Pancreas (tissue), 10 donors: ENCODE measurements at regions not wholly inside any gene's neighbourhood (a gene's known extent, or its start where the extent isn't known, plus 50 kb on each side); places are given as distances from the start of the nearest gene placed in this dataset.

Source experiments
- ATAC-seq, 4 donors: fragments of 200-7000 bp; cut with Tn5 transposase; one replicate each; pipeline versions ENCODE4 v1.8.0 to v1.9.1; 2020; ENCODE audit warnings: mild to moderate bottlenecking in 4 of 4, moderate library complexity in 4 of 4
- DNase-seq, 6 donors: peaks; one replicate each; pipeline ENCODE4 v3.0.0-alpha.2; 2020
- FAIRE-seq: peaks from 2 replicates; lab custom pipeline; 2012; peaks lifted over from hg19 to GRCh38; lab: Jason Lieb, UNC
- H3K27ac ChIP-seq, 4 donors: fragments of 200-600 bp; sonication (generic); 1 replicate in 3 of 4; 2 replicates in 1 of 4; pipeline versions ENCODE4 v1.5.0 to v1.8.0; 2020
- H3K27me3 ChIP-seq, 4 donors: fragments of 200-600 bp; one replicate each; pipeline ENCODE4 v1.8.0; 2021
- H3K36me3 ChIP-seq, 3 donors: fragments of 200-600 bp; sonication (generic) in 1 of 3; one replicate each; pipeline versions ENCODE4 v1.5.0 to v1.8.0; 2020 to 2021
- H3K4me1 ChIP-seq, 3 donors: fragments of 200-600 bp; one replicate each; pipeline ENCODE4 v1.8.0; 2021
- H3K4me3 ChIP-seq, 4 donors: fragments of 200-600 bp; sonication (generic) in 2 of 4; one replicate each; pipeline versions ENCODE4 v1.5.0 to v1.8.0; 2020 to 2021
- H3K9me3 ChIP-seq, 4 donors: fragments of 200-600 bp; one replicate each; pipeline ENCODE4 v1.8.0; 2021
- CTCF ChIP-seq, 4 donors: fragments of 200-600 bp; sonication (generic) in 3 of 4; IDR thresholded peaks; one replicate each; pipeline versions ENCODE4 v1.5.0 to v1.8.0; 2021; ENCODE audit warnings: antibody characterized with exemption in 4 of 4
- WGBS, 2 donors: extraction: QIAGEN DNeasy Blood & Tissue Kit; methylation state at CpG; one replicate each; pipeline ENCODE4 v1.1.7; 2013; 5-methylcytosine and 5-hydroxymethylcytosine counted together
- intact Hi-C, 3 donors: fragments of 100-400 bp; cut with DNase I; formaldehyde crosslinking; loops; one replicate each; pipeline versions ENCODE4 v1.11.1 to v1.14.2; 2022
- donor health status: healthy with polysubstance abuse.
- donor health status: DM: no; HTN: no; CAD: no; lungs with moderate emphysema.
- donor health status: DM: no; HTN: no; CAD: no.
- donor health status: control.
- donor health status: control.
- donor health status: Bipolar disorder and iron deficiency.
- donor health status: DM: yes; HTN: yes; CAD: no.
- donor health status: DM: no; HTN: no; CAD: no.
- donor health status: DM: no; HTN: no; CAD: no.
- donor health status: DM: yes; HTN: yes; CAD: no.

GRCh38 chr5:52685566-52685965 lies 102.2 kb upstream of the ITGA1 start:
- DNase-seq (no peak), ATAC-seq (no peak), FAIRE-seq (no peak)
- Histone ChIP-seq H3K4me1 (no peaks in the 10 kb centered on the region), H3K27me3 (no peaks in the 10 kb centered on the region), H3K9me3 (no peaks in the 10 kb centered on the region), H3K4me3 (no peak overlapping the region), H3K27ac (no peak overlapping the region), H3K36me3 (no peaks in the 10 kb centered on the region)
- TF ChIP-seq CTCF (IDR thresholded peaks at IDR 0.05), result no peak
- WGBS, 2 donors, result 37 to 38% methylated on average over 1 of the region's 1 CpG
- intact Hi-C loops, result no loop called here

GRCh38 chr5:52685971-52686370 lies 101.7 kb upstream of the ITGA1 start:
- no peaks in the 10 kb centered on the region for H3K36me3 ChIP-seq
- no peak overlapping the region for H3K4me3 ChIP-seq
- ATAC-seq, result no peak
- no peak for DNase-seq
- no peaks in the 10 kb centered on the region for H3K4me1 ChIP-seq
- H3K27ac ChIP-seq, result no peak overlapping the region
- FAIRE-seq, result no peak
- H3K9me3 ChIP-seq, result no peaks in the 10 kb centered on the region
- WGBS, 2 donors, result 64 to 66% methylated on average over 4 of the region's 4 CpGs
- no peak for TF ChIP-seq CTCF (IDR thresholded peaks at IDR 0.05)
- intact Hi-C loops, result no loop called here
- no peaks in the 10 kb centered on the region for H3K27me3 ChIP-seq

GRCh38 chr5:52690236-52690768 lies 97.4 kb upstream of the ITGA1 start:
- FAIRE-seq, result no peak
- Histone ChIP-seq H3K9me3 (no peaks in the 10 kb centered on the region), H3K27me3 (no peaks in the 10 kb centered on the region), H3K4me3 (no peak overlapping the region), H3K36me3 (no peaks in the 10 kb centered on the region), H3K4me1 (peaks cover 0 to 2% (median 0%) of the 10 kb centered on the region in 3 donors), H3K27ac (no peak overlapping the region)
- intact Hi-C loops, result no loop called here
- no peak for DNase-seq
- peak in 1 of 4 donors; percentile 21 for ATAC-seq
- WGBS, 2 donors, result 23 to 25% methylated on average over 2 of the region's 2 CpGs
- no peak for TF ChIP-seq CTCF (IDR thresholded peaks at IDR 0.05)

- H3K27me3 ChIP-seq, result no peaks in the 10 kb centered on the region
- peak in 1 of 4 donors; percentile 54 for ATAC-seq
- intact Hi-C loops, result no loop called here
- no peak overlapping the region for H3K4me3 ChIP-seq
- no peaks in the 10 kb centered on the region for H3K9me3 ChIP-seq
- peaks cover 0 to 2% (median 0%) of the 10 kb centered on the region in 3 donors for H3K4me1 ChIP-seq
- no peak for DNase-seq
- H3K36me3 ChIP-seq, result no peaks in the 10 kb centered on the region
- no peak overlapping the region for H3K27ac ChIP-seq
- FAIRE-seq, result no peak
- no peak for TF ChIP-seq CTCF (IDR thresholded peaks at IDR 0.05)
Measured at GRCh38 chr5:52692039-52692438, 95.7 kb upstream of the ITGA1 start.

GRCh38 chr5:52692606-52693005 lies 95.1 kb upstream of the ITGA1 start:
- H3K36me3 ChIP-seq, result no peaks in the 10 kb centered on the region
- WGBS, 2 donors, result 30 to 34% methylated on average over 1 of the region's 1 CpG
- H3K27ac ChIP-seq, result no peak overlapping the region
- DNase-seq (no peak), FAIRE-seq (no peak), ATAC-seq (no peak)
- no peaks in the 10 kb centered on the region for H3K27me3 ChIP-seq
- peaks cover 0 to 2% (median 0%) of the 10 kb centered on the region in 3 donors for H3K4me1 ChIP-seq
- no peaks in the 10 kb centered on the region for H3K9me3 ChIP-seq
- H3K4me3 ChIP-seq, result no peak overlapping the region
- intact Hi-C loops, result no loop called here
- no peak for TF ChIP-seq CTCF (IDR thresholded peaks at IDR 0.05)
